Neural cell (in vitro differentiated cells): ENCODE measurements at regions not wholly inside any gene's neighbourhood (a gene's known extent, or its start where the extent isn't known, plus 50 kb on each side); places are given as distances from the start of the nearest gene placed in this dataset.

Source experiments
- CTCF ChIP-seq: fragments of 450-650 bp; IDR thresholded peaks from 2 replicates; pipeline ENCODE4 v1.5.1; 2014; ENCODE audit warnings: antibody characterized with exemption, mild to moderate bottlenecking, moderate library complexity; ENCODE audit not compliant: poor library complexity, severe bottlenecking
- EP300 ChIP-seq: fragments of 450-650 bp; conservative IDR thresholded peaks from 2 replicates; pipeline ENCODE4 v1.6.1; 2014; ENCODE audit warnings: antibody characterized with exemption, mild to moderate bottlenecking, moderate library complexity; ENCODE audit not compliant: poor library complexity, severe bottlenecking
- EZH2 ChIP-seq: fragments of 200-600, 300-800 bp; shearing (Covaris generic), sonication (generic); IDR thresholded peaks from 2 replicates; pipeline ENCODE4 v1.6.1; 2014; ENCODE audit warnings: antibody characterized with exemption, low read length, borderline replicate concordance, mild to moderate bottlenecking; ENCODE audit not compliant: insufficient read depth, poor library complexity, severe bottlenecking

GRCh38 chr4:4677556-4678522, 136.0 kb upstream of the STX18 start:
- peak; percentile 68 for TF ChIP-seq CTCF
- TF ChIP-seq EP300 = no peak
- no peak for TF ChIP-seq EZH2
